Hematopoietic multipotent progenitor cell (in vitro differentiated cells): ENCODE measurements at regions not wholly inside any gene's neighbourhood (a gene's known extent, or its start where the extent isn't known, plus 50 kb on each side); places are given as distances from the start of the nearest gene placed in this dataset.
A peak's percentile ranks its signal among the peaks of the same experiment; 100 is the strongest.

Experiments
- DNase-seq, 3 donors: peaks; one replicate each; pipeline ENCODE4 v3.0.0-alpha.2; 2011 to 2015; ENCODE audit warnings: low read depth in 2 of 3, low spot score in 2 of 3

DNA sequence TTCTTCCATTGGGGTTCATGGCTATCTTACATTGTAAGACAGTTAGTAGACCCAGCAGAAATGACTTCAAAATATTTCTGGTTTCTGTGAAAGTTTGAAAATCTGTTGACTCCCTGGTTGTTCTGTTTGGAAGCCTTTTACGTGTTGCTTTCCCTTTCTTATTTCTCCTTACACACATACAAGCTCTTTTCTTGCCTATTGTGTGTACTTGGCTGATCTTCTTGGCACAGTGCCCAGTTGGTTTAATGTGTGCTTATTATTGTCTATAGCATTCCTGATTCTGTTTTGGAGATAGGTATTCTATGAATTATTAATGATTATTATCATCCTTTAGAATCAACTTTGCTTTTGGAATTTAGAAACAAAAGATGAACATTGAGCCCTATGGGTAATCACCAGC lies 1995.0 kb downstream of the FOXD4L5 start:
- peak in 1 of 3 donors; percentile 0 for DNase-seq
